AML-193 (cell line): ENCODE measurements at regions not wholly inside any gene's neighbourhood (a gene's known extent, or its start where the extent isn't known, plus 50 kb on each side); places are given as distances from the start of the nearest gene placed in this dataset.
"Not testable (repeated sequence)": the region's sequence is repeated elsewhere in the genome, so short reads cannot be mapped to it uniquely, and the experiment has no call there.

ENCODE experiments used
- DNase-seq, 2 experiments: peaks; one replicate each; lab custom pipeline; 2025; lab: John Stamatoyannopoulos, UW

- DNase-seq = no peak
These were observed 1512.8 kb downstream of the REEP3 start for GRCh38 chr10:65033957-65034356.

DNA sequence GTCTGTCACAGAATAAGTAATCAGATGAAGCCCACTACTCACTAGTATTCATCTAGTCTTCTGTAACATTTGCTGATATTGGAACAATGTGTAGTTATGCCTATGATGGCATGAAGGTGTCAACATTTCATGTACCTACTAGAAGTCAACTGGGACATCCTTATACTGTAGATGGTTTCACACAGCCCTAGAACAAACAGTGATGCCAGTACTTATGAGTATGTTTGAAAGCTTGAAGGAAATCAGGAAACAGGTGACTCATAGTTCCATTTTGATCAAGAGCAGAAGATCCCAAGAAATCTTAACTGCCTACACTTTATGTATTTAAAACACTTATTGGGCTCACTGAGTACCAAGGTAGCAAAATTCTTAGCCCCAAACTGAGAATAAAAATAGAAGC is 1519.6 kb downstream of the REEP3 start:
- no peak for DNase-seq

DNA sequence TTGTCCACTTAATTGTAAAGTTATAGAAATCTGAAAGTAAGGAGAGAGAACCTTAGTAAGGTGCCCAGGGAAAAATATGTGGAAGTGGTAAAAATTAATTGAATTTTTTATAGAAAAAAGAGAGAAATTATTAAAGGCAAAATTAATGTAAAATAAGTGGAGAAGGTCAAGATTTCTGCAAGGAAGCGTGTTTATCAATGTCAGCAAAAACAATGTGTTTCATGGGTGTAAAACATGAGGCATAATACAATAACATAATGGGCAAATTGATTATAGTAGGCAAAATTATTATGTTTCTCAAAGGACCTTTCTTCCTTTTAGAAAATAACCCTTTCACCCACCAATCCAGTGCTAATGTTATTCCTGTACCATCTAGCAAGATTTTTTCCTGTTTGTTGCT is 1520.1 kb downstream of the REEP3 start:
- no peak for DNase-seq

- no peak for DNase-seq
These were observed 1521.3 kb downstream of the REEP3 start for GRCh38 chr10:65042496-65042895.

DNA sequence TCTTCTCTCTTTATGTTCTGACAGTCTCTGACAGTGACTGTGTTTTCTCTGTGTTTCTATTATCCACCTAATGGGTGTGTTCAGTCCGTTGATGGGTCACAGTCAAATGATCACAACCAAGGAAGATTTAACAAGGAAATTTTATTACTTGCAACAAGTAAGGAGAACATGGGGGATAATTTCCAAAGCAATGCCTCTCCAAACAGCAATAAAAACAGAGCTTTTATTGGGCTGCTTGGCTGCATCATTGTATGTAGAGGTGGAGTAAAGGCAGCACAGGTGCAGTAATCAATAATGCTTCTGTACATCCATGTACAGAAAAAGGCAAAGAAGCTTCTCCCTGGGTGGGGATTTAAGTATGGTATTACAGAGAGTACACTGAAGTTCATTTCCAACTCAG is 1525.6 kb downstream of the REEP3 start:
- no peak for DNase-seq

GRCh38 chr10:65052111-65052510 is 1530.9 kb downstream of the REEP3 start:
- DNase-seq = not testable (repeated sequence)

DNA sequence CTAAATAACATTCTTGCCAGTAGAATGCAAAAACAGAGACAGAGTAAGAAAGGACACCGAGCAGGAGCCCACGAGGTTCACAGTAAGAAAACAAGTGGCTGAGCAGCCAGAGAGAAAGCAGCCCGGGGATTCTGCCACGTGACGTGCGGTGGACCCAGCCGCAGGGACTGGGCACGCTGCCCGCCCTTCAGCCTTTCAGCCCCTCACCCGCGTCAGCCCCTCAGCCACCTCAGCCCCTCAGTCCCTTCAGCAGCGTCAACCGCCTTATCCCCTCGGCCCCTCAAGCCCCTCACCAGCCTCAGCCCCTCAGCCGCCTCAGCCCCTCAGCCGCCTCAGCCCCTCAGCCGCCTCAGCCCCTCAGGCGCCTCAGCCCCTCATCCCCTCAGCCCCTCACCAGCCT is 1532.2 kb downstream of the REEP3 start:
- DNase-seq = not testable (repeated sequence)

- not testable (repeated sequence) for DNase-seq
These were observed 1532.7 kb downstream of the REEP3 start for GRCh38 chr10:65053831-65054351.

- not testable (repeated sequence) for DNase-seq
These were observed 1533.5 kb downstream of the REEP3 start for GRCh38 chr10:65054701-65055100.

GRCh38 chr10:65065278-65065677 is 1544.1 kb downstream of the REEP3 start:
- DNase-seq = no peak

DNA sequence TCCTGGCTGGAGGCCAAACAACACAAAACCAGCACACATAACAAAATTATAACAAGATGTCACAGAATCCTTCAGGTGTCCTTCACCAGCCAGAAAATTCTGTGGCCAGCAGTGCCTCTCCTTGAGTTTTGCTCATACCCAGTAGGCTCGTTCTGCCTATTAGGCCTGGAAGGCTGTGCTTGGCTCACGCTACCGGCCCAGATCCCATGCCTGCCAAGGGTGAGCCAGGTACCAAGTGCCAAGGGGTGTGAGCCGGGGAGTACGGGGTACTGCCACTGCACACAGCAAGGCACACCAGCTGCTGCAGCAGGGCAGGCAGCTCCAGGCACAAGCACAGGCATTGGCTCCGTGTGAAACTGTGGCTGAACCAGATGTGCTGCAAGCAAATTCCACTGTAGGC is 1562.0 kb downstream of the REEP3 start:
- no peak for DNase-seq

GRCh38 chr10:65090991-65091390 is 1569.8 kb downstream of the REEP3 start:
- no peak for DNase-seq

DNA sequence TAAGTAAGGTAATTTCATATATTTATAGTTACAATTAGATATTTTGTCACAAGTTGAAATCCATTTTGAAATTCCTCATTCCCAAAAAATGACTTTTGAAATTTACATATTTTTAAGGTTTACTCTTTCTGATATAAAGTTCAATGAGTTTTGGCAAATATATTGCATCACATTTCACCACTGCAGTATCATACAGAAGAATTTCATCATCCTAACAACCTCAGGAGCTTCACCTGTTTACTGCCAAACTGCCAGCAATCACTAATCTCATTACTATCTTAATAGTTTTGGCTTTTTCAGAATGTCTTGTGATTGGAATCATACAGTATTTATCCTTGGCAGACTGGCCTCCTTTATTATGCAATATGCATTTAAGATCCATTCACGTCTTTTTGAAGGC is 1578.9 kb downstream of the REEP3 start:
- DNase-seq = no peak

- not testable (repeated sequence) for DNase-seq
These were observed 1579.7 kb downstream of the REEP3 start for GRCh38 chr10:65100881-65101280.

DNA sequence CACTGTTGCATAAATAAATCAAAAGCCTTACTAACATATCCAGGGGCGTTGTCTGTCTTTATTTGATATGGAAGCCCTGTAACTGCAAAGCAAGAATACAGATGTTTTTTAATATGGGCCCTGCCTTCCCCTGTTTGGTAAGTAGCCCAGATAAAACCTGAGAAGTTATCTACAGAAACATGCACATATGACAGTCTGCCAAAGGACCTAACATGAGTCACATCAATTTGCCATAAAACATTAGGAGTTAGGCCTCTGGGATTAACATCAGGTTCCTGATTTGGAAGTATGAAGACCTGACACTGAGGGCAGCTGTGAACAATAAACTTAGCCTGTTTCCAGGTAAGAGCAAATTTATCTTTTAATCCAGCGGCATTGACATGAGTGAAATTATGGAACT is 1588.8 kb downstream of the REEP3 start:
- DNase-seq = no peak

- not testable (repeated sequence) for DNase-seq
These were observed 1589.9 kb downstream of the REEP3 start for GRCh38 chr10:65111059-65111458.

- DNase-seq = no peak
These were observed 1591.4 kb downstream of the REEP3 start for GRCh38 chr10:65112573-65112972.

DNA sequence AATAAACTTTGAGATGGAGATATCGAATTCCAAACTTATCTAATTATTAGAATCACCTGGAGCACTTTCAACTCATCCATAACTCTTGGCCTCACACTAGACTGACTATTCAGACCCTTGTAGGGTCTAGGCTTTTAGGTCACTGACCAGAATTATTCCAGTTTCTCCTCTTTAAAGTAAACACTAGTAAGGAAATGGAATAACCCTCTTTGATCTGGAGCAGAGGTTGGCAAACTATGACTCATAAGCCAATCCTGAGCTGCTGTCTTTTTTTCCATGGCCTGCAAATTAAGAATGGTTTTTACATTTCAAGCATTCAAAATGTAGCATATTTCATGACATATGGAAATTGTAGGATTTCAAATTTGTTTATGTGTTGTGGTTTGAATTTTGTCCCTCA is 1601.9 kb downstream of the REEP3 start:
- DNase-seq = no peak

GRCh38 chr10:65125212-65125611 is 1604.0 kb downstream of the REEP3 start:
- no peak for DNase-seq

GRCh38 chr10:65126288-65126687 is 1605.1 kb downstream of the REEP3 start:
- DNase-seq = no peak

DNA sequence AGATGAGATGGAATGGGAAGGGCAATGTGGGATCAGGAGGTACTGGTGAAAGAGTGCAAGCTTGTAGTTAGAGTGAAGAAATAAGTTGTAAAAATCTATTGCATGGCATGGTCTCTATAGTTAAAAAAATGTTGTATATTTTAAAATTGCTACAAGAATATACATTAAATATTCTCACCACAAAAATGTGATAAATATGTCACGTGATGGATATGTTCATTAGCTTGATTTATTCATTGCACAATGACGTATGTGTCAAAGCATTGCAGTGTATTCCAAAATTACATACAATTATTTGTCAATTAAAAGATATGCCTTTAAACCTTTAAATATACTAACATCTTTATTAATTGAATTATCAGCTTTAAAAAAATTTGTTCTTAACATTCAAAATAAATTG is 1607.1 kb downstream of the REEP3 start:
- DNase-seq = no peak

DNA sequence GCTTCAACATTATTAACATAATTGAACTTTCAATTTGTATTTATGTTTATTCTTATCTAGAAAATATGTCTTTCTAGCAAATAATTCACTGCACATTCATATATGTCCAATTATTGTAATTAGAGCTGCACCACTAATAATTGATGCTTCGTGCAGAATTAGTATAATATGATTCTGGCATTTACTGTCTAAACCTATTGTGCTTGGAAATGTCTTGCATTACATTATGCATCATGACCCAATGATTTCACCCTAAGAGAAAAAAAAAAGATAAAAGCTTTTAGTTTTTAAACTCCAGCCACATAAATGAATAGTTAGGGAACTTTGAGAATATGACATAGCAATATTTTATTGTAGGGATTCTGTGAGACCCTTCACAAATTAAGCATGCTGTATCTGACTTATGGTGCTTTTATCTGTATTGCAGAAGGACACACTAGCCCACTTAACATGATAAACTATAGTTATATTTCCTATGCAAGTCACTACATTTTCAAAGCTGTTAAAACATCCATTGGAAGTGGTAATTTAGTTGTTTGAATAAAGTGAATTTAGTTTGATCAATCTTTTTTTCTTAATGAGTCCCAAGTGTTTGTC is 1609.1 kb downstream of the REEP3 start:
- DNase-seq = no peak

- DNase-seq = no peak
These were observed 1612.5 kb downstream of the REEP3 start for GRCh38 chr10:65133652-65134051.

GRCh38 chr10:65135508-65135907 is 1614.3 kb downstream of the REEP3 start:
- no peak for DNase-seq
